H1 (cell line): ENCODE measurements at regions not wholly inside any gene's neighbourhood (a gene's known extent, or its start where the extent isn't known, plus 50 kb on each side); places are given as distances from the start of the nearest gene placed in this dataset.

Source experiments
- CTCF ChIA-PET: fragments of 300-600 bp; sonication (Branson Sonifier 250); formaldehyde crosslinking; loops from one replicate; lab custom pipeline; 2021; ENCODE audit not compliant: partially characterized antibody; lab: Charles Lee
- POLR2A ChIA-PET: fragments of 300-600 bp; sonication (Branson Sonifier 250); formaldehyde crosslinking; loops from one replicate; lab custom pipeline; 2021; ENCODE audit warnings: inconsistent platforms; ENCODE audit not compliant: partially characterized antibody; lab: Charles Lee
- DNase-seq, 2 experiments: peaks; one replicate each; pipeline versions ENCODE4 v3.0.0 to v3.0.0-alpha.2; 2010 to 2022; ENCODE audit warnings: low spot score in 2 of 2, low read depth in 1 of 2, mixed read lengths in 1 of 2
- FAIRE-seq: peaks from 2 replicates; lab custom pipeline; 2011; peaks lifted over from hg19 to GRCh38; lab: Jason Lieb, UNC
- H2AFZ ChIP-seq: 2 replicates; pipeline ENCODE4 v1.8.1; 2012; ENCODE audit warnings: low read length, inconsistent platforms
- H2AK5ac ChIP-seq: 2 replicates; pipeline ENCODE4 v1.6.1; 2013; ENCODE audit warnings: low read depth, low read length
- H2BK120ac ChIP-seq: replicated peaks from 2 replicates; pipeline ENCODE3; 2013; ENCODE audit warnings: low read depth, low read length, inconsistent platforms
- H2BK12ac ChIP-seq: 2 replicates; pipeline ENCODE4 v1.6.1; 2013; ENCODE audit warnings: low read depth, low read length
- H2BK15ac ChIP-seq: 2 replicates; pipeline ENCODE4 v1.6.1; 2013; ENCODE audit warnings: low read length
- H2BK20ac ChIP-seq: 2 replicates; pipeline ENCODE4 v1.6.1; 2013; ENCODE audit warnings: low read length
- H2BK5ac ChIP-seq: 2 replicates; pipeline ENCODE4 v1.6.1; 2013; ENCODE audit warnings: low read depth, low read length
- H3K14ac ChIP-seq: 2 replicates; pipeline ENCODE4 v1.6.1; 2013; ENCODE audit warnings: inconsistent platforms; ENCODE audit not compliant: insufficient read length
- H3K18ac ChIP-seq: 2 replicates; pipeline ENCODE4 v1.6.1; 2013; ENCODE audit warnings: low read length; ENCODE audit errors: extremely low read depth
- H3K23ac ChIP-seq: 2 replicates; pipeline ENCODE4 v1.6.1; 2013; ENCODE audit warnings: inconsistent platforms; ENCODE audit not compliant: insufficient read length
- H3K23me2 ChIP-seq: 2 replicates; pipeline ENCODE4 v1.6.1; 2013; ENCODE audit warnings: low read depth, low read length
- H3K27ac ChIP-seq: 2 replicates; pipeline ENCODE4 v1.6.1; 2011; ENCODE audit warnings: low read depth, low read length, inconsistent platforms
- H3K27me3 ChIP-seq, 4 experiments: replicated peaks in 1 of 4; 1 replicate in 1 of 4; 2 replicates in 3 of 4; pipeline versions ENCODE4 v1.6.1 to v1.8.1; 2011 to 2013; ENCODE audit warnings: low read length in 3 of 4, mild to moderate bottlenecking in 3 of 4, inconsistent platforms in 2 of 4, mixed read lengths in 2 of 4, moderate library complexity in 1 of 4; ENCODE audit not compliant: control insufficient read depth in 3 of 4, insufficient read depth in 3 of 4; ENCODE audit errors: extremely low read depth in 1 of 4
- H3K36me3 ChIP-seq, 4 experiments: 2 replicates each; pipeline versions ENCODE4 v1.6.1 to v1.8.1; 2011 to 2013; ENCODE audit warnings: mild to moderate bottlenecking in 4 of 4, low read length in 3 of 4, moderate library complexity in 2 of 4, control low read depth in 1 of 4, inconsistent platforms in 1 of 4; ENCODE audit not compliant: insufficient read depth in 4 of 4, control insufficient read depth in 2 of 4
- H3K4ac ChIP-seq: replicated peaks from 2 replicates; pipeline ENCODE3; 2013; ENCODE audit warnings: low read length, low read depth, mixed read lengths, inconsistent platforms; ENCODE audit not compliant: insufficient read length
- H3K4me1 ChIP-seq, 4 experiments: replicated peaks in 1 of 4; 1 replicate in 1 of 4; 2 replicates in 3 of 4; pipeline versions ENCODE4 v1.6.1 to v1.8.1; 2011 to 2013; ENCODE audit warnings: low read length in 3 of 4, inconsistent platforms in 2 of 4, mixed read lengths in 1 of 4; ENCODE audit not compliant: insufficient read depth in 4 of 4, control insufficient read depth in 3 of 4
- H3K4me2 ChIP-seq, 2 experiments: 2 replicates each; pipeline versions ENCODE4 v1.6.1 to v1.8.1; 2011 to 2013; ENCODE audit warnings: low read depth in 2 of 2, low read length in 2 of 2, control low read depth in 1 of 2, inconsistent platforms in 1 of 2, mild to moderate bottlenecking in 1 of 2; ENCODE audit not compliant: insufficient read depth in 1 of 2
- H3K4me3 ChIP-seq, 4 experiments: fragments of 200-600, 300-600 bp in 1 of 4; sonication (generic), shearing (Covaris generic), sonication (Bioruptor Twin) in 1 of 4; 2 replicates each; pipeline versions ENCODE4 v1.5.1 to v1.8.1; 2011 to 2016; ENCODE audit warnings: low read length in 4 of 4, low read depth in 3 of 4, control low read depth in 2 of 4, inconsistent platforms in 2 of 4, mild to moderate bottlenecking in 2 of 4, mixed read lengths in 1 of 4, moderate library complexity in 1 of 4; ENCODE audit not compliant: insufficient read depth in 2 of 4; ENCODE audit errors: extremely low read depth in 1 of 4
- H3K56ac ChIP-seq: replicated peaks from 2 replicates; pipeline ENCODE3; 2013; ENCODE audit warnings: low read depth, mild to moderate bottlenecking, mixed read lengths, low read length, inconsistent platforms; ENCODE audit not compliant: insufficient read length
- H3K79me1 ChIP-seq: 2 replicates; pipeline ENCODE4 v1.6.1; 2013; ENCODE audit warnings: low read depth, low read length, control low read depth
- H3K79me2 ChIP-seq, 2 experiments: 2 replicates each; pipeline versions ENCODE4 v1.6.1 to v1.8.1; 2012 to 2013; ENCODE audit warnings: low read length in 2 of 2, mild to moderate bottlenecking in 2 of 2, inconsistent platforms in 1 of 2; ENCODE audit not compliant: insufficient read depth in 2 of 2, control insufficient read depth in 1 of 2
- H3K9ac ChIP-seq, 4 experiments: replicated peaks in 1 of 4; 1 replicate in 1 of 4; 2 replicates in 3 of 4; pipeline versions ENCODE4 v1.6.1 to v1.8.1; 2011 to 2013; ENCODE audit warnings: low read depth in 3 of 4, low read length in 3 of 4, control low read depth in 2 of 4, mild to moderate bottlenecking in 2 of 4, moderate library complexity in 2 of 4, inconsistent platforms in 1 of 4; ENCODE audit errors: extremely low read depth in 1 of 4
- H3K9me3 ChIP-seq, 2 experiments: 2 replicates each; pipeline versions ENCODE4 v1.6.1 to v1.8.1; 2012 to 2013; ENCODE audit warnings: mild to moderate bottlenecking in 2 of 2, moderate library complexity in 2 of 2, control low read depth in 1 of 2, inconsistent platforms in 1 of 2, low read depth in 1 of 2, low read length in 1 of 2, mixed read lengths in 1 of 2; ENCODE audit not compliant: insufficient read depth in 2 of 2
- H4K20me1 ChIP-seq, 2 experiments: replicated peaks in 1 of 2; 2 replicates each; pipeline versions ENCODE3 to v1.8.1; 2011 to 2013; ENCODE audit warnings: inconsistent platforms in 2 of 2, low read length in 2 of 2, mild to moderate bottlenecking in 1 of 2; ENCODE audit not compliant: insufficient read depth in 2 of 2, control insufficient read depth in 1 of 2
- H4K5ac ChIP-seq: 2 replicates; pipeline ENCODE4 v1.6.1; 2013; ENCODE audit warnings: low read length, low read depth, mixed read lengths, inconsistent platforms; ENCODE audit not compliant: insufficient read length
- H4K8ac ChIP-seq: 2 replicates; pipeline ENCODE4 v1.8.0; 2013; ENCODE audit warnings: mild to moderate bottlenecking, moderate library complexity, low read length, inconsistent platforms; ENCODE audit not compliant: insufficient read depth; ENCODE audit errors: extremely low read depth
- H4K91ac ChIP-seq: replicated peaks from 2 replicates; pipeline ENCODE3; 2013; ENCODE audit warnings: low read length, mixed read lengths, inconsistent platforms; ENCODE audit not compliant: insufficient read length
- BCL11A ChIP-seq, 2 experiments: IDR thresholded peaks; one replicate each; pipeline ENCODE4 v1.6.1; 2011; ENCODE audit warnings: low read depth in 2 of 2, low read length in 2 of 2, mild to moderate bottlenecking in 2 of 2
- EZH2 ChIP-seq: fragments of 200-600 bp; sonication (generic); IDR thresholded peaks from 2 replicates; pipeline ENCODE4 v1.7.1; 2012; ENCODE audit warnings: low read depth, mild to moderate bottlenecking, moderate library complexity, low read length, inconsistent platforms; ENCODE audit not compliant: severe bottlenecking
- RFX5 ChIP-seq: IDR thresholded peaks from 2 replicates; pipeline ENCODE4 v1.6.1; 2011; ENCODE audit warnings: low read depth, low read length, improper control_type of control experiment, borderline replicate concordance
- SP1 ChIP-seq: IDR thresholded peaks from 2 replicates; pipeline ENCODE4 v1.6.1; 2011; ENCODE audit warnings: low read depth, low read length
- WGBS, 2 experiments: shearing (Covaris generic) in 1 of 2; methylation state at CpG; one replicate each; pipeline versions ENCODE4 v1.1.6 to v1.1.7; 2013 to 2015; ENCODE audit warnings: low lambda C conversion rate in 2 of 2, mixed read lengths in 2 of 2, inconsistent platforms in 1 of 2, low coverage in 1 of 2, missing lambda C conversion rate in 1 of 2; ENCODE audit not compliant: insufficient replicate concordance in 2 of 2, insufficient coverage in 1 of 2, insufficient read length in 1 of 2; ENCODE audit errors: extremely low coverage in 1 of 2, missing lambda C conversion rate in 1 of 2; 5-methylcytosine and 5-hydroxymethylcytosine counted together

- Histone ChIP-seq H2AK5ac (no peak overlapping the region), H3K56ac (no peak overlapping the region), H3K4ac (no peak overlapping the region), H3K79me2 (no peaks in the 10 kb centered on the region), H4K91ac (no peak overlapping the region), H3K9me3 (no peaks in the 10 kb centered on the region), H3K4me1 (no peaks in the 10 kb centered on the region), H3K4me2 (no peak overlapping the region), H2BK12ac (no peak overlapping the region), H3K14ac (no peak overlapping the region), H3K79me1 (no peaks in the 10 kb centered on the region), H2AFZ (no peak overlapping the region), H3K27me3 (no peaks in the 10 kb centered on the region; a peak in 2 of 7 replicates), H4K5ac (no peak overlapping the region), H3K27ac (no peak overlapping the region), H2BK20ac (no peak overlapping the region), H3K23ac (no peak overlapping the region), H4K20me1 (no peaks in the 10 kb centered on the region), H2BK5ac (no peak overlapping the region), H2BK120ac (no peak overlapping the region), H2BK15ac (no peak overlapping the region), H3K23me2 (no peaks in the 10 kb centered on the region), H4K8ac (no peak overlapping the region), H3K36me3 (no peaks in the 10 kb centered on the region), H3K4me3 (no peak overlapping the region), H3K18ac (no peak overlapping the region), H3K9ac (no peak overlapping the region)
- ChIA-PET CTCF (interaction anchor here (1.3 to 1.8 kb wide), 2 partner anchors 18 kb away, joined by 3 to 5 read pairs; no protein-coding TSS in a partner anchor), POLR2A (no interaction called here)
- FAIRE-seq: no peak
- TF ChIP-seq RFX5 (no peak), BCL11A (IDR thresholded peaks at IDR 0.05; ENCODE audit: low read depth in 2 of 2, low read length in 2 of 2) (no peak), EZH2 (no peak), SP1 (no peak)
- no peak for DNase-seq
- 100% methylated on average over 1 of the region's 1 CpG; no CpG with 5 or more reads in 1 of the 2 experiments for WGBS, 2 experiments
Observed at GRCh38 chr12:5102806-5103205, 59.1 kb downstream of the KCNA5 start.
